ENCODE measurements at regions not wholly inside any gene's neighbourhood (a gene's known extent, or its start where the extent isn't known, plus 50 kb on each side); places are given as distances from the start of the nearest gene placed in this dataset.

DNA sequence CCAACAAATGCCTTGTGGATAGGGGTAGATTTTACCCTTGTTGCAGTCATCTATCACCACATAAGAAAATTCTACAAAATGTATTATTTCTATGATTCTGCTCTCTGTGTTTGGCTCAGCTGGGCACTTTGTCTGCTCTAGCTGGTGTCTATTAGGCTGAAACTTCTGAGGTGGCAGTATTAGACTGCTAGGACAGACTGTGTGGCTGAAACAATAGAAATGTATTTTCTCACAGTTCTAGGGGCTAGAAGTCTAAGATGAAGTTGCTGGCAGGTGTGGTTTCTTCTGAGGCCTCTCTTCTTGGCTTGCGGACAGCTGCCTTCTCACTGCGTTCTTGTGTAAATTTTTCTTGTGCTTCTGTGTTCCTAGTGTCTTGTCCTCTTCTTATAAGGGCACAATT is 1139.6 kb upstream of the LRRTM3 start:
- no peak for TF ChIP-seq SETDB1 (IDR thresholded peaks at IDR 0.05; ENCODE audit: insufficient read length, low read length)
- TF ChIP-seq, protein P1, sequence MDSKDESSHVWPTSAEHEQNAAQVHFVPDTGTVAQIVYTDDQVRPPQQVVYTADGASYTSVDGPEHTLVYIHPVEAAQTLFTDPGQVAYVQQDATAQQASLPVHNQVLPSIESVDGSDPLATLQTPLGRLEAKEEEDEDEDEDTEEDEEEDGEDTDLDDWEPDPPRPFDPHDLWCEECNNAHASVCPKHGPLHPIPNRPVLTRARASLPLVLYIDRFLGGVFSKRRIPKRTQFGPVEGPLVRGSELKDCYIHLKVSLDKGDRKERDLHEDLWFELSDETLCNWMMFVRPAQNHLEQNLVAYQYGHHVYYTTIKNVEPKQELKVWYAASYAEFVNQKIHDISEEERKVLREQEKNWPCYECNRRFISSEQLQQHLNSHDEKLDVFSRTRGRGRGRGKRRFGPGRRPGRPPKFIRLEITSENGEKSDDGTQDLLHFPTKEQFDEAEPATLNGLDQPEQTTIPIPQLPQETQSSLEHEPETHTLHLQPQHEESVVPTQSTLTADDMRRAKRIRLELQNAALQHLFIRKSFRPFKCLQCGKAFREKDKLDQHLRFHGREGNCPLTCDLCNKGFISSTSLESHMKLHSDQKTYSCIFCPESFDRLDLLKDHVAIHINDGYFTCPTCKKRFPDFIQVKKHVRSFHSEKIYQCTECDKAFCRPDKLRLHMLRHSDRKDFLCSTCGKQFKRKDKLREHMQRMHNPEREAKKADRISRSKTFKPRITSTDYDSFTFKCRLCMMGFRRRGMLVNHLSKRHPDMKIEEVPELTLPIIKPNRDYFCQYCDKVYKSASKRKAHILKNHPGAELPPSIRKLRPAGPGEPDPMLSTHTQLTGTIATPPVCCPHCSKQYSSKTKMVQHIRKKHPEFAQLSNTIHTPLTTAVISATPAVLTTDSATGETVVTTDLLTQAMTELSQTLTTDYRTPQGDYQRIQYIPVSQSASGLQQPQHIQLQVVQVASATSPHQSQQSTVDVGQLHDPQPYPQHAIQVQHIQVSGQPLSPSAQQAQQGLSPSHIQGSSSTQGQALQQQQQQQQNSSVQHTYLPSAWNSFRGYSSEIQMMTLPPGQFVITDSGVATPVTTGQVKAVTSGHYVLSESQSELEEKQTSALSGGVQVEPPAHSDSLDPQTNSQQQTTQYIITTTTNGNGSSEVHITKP (tag by site-specific recombination; IDR thresholded peaks at IDR 0.05) = no peak
- TF ChIP-seq ZNF274 (IDR thresholded peaks at IDR 0.05; ENCODE audit: low read length) = no peak
- TF ChIP-seq ZNF274 (tag by site-specific recombination; IDR thresholded peaks at IDR 0.05; ENCODE audit: borderline replicate concordance) = no peak
